ENCODE measurements at regions not wholly inside any gene's neighbourhood (a gene's known extent, or its start where the extent isn't known, plus 50 kb on each side); places are given as distances from the start of the nearest gene placed in this dataset.

- no peaks in the 10 kb centered on the region for H3K79me1 ChIP-seq (ENCODE audit: low read depth, low read length)
- TF ChIP-seq TAF7 (optimal IDR thresholded peaks at IDR 0.05; ENCODE audit: borderline replicate concordance, low read depth, low read length), result no peak
- TF ChIP-seq ATF2 (IDR thresholded peaks at IDR 0.05; ENCODE audit: low read length), result no peak
- TF ChIP-seq BRCA1 (IDR thresholded peaks at IDR 0.05; ENCODE audit: low read depth, low read length), result no peak
- TF ChIP-seq BACH1 (IDR thresholded peaks at IDR 0.05; ENCODE audit: low read length), result no peak
- no peak for TF ChIP-seq NANOG (IDR thresholded peaks at IDR 0.05; ENCODE audit: insufficient read depth, low read depth, low read length, poor library complexity, severe bottlenecking)
- TF ChIP-seq EZH2 (IDR thresholded peaks at IDR 0.05; ENCODE audit: low read depth, low read length, severe bottlenecking), result no peak
- H3K4me2 ChIP-seq (ENCODE audit: insufficient read depth in 1 of 2, low read depth in 2 of 2, low read length in 2 of 2), result no peak overlapping the region
- no peak overlapping the region for H4K91ac ChIP-seq (replicated peaks; ENCODE audit: insufficient read length, low read length)
- H3K23me2 ChIP-seq (ENCODE audit: low read depth, low read length), result no peaks in the 10 kb centered on the region
- no peak overlapping the region for H4K8ac ChIP-seq (ENCODE audit: extremely low read depth, insufficient read depth, low read length)
- H3K36me3 ChIP-seq (ENCODE audit: control insufficient read depth in 2 of 4, insufficient read depth in 4 of 4, low read length in 3 of 4), result no peaks in the 10 kb centered on the region
- no peaks in the 10 kb centered on the region for H3K79me2 ChIP-seq (ENCODE audit: control insufficient read depth in 1 of 2, insufficient read depth in 2 of 2, low read length in 2 of 2)
- no peak overlapping the region for H3K56ac ChIP-seq (replicated peaks; ENCODE audit: insufficient read length, low read depth, low read length)
- no peak overlapping the region for H3K14ac ChIP-seq (ENCODE audit: insufficient read length)
- no peak overlapping the region for H3K18ac ChIP-seq (ENCODE audit: extremely low read depth, low read length)
- no peak overlapping the region for H2AFZ ChIP-seq (ENCODE audit: low read length)
- no peaks in the 10 kb centered on the region for H3K27me3 ChIP-seq (replicated peaks in 1 of 4; ENCODE audit: control insufficient read depth in 3 of 4, extremely low read depth in 1 of 4, insufficient read depth in 3 of 4, low read length in 3 of 4)
- no peak overlapping the region for H2BK20ac ChIP-seq (ENCODE audit: low read length)
- FAIRE-seq (no peak), DNase-seq (ENCODE audit: low read depth in 1 of 2, low spot score in 2 of 2) (no peak)
- no peak overlapping the region for H4K5ac ChIP-seq (ENCODE audit: insufficient read length, low read depth, low read length)
- H3K9ac ChIP-seq (replicated peaks in 1 of 4; ENCODE audit: extremely low read depth in 1 of 4, low read depth in 3 of 4, low read length in 3 of 4), result no peak overlapping the region
- POLR2A ChIA-PET (ENCODE audit: partially characterized antibody), result no interaction called here
- H3K27ac ChIP-seq (ENCODE audit: low read depth, low read length), result no peak overlapping the region
- no peak overlapping the region for H2AK5ac ChIP-seq (ENCODE audit: low read depth, low read length)
- no peak overlapping the region for H2BK5ac ChIP-seq (ENCODE audit: low read depth, low read length)
- no peaks in the 10 kb centered on the region for H3K4me1 ChIP-seq (replicated peaks in 1 of 4; ENCODE audit: control insufficient read depth in 3 of 4, insufficient read depth in 4 of 4, low read length in 3 of 4)
- H3K23ac ChIP-seq (ENCODE audit: insufficient read length), result no peak overlapping the region
- H2BK15ac ChIP-seq (ENCODE audit: low read length), result no peak overlapping the region
- H3K9me3 ChIP-seq (ENCODE audit: insufficient read depth in 2 of 2, low read depth in 1 of 2, low read length in 1 of 2), result 0 out of 4 replicates have a peak, but pooled peaks cover 0 to 3% of the 10 kb centered on the region in 2 experiments
- H2BK120ac ChIP-seq (replicated peaks; ENCODE audit: low read depth, low read length), result no peak overlapping the region
- no peak overlapping the region for H3K4me3 ChIP-seq (ENCODE audit: extremely low read depth in 1 of 4, insufficient read depth in 2 of 4, low read depth in 3 of 4, low read length in 4 of 4)
- H3K4ac ChIP-seq (replicated peaks; ENCODE audit: insufficient read length, low read depth, low read length), result no peak overlapping the region
- CTCF ChIA-PET (ENCODE audit: partially characterized antibody), result no interaction called here
- no peaks in the 10 kb centered on the region for H4K20me1 ChIP-seq (replicated peaks in 1 of 2; ENCODE audit: control insufficient read depth in 1 of 2, insufficient read depth in 2 of 2, low read length in 2 of 2)
- no peak overlapping the region for H2BK12ac ChIP-seq (ENCODE audit: low read depth, low read length)
Observed at GRCh38 chr14:59101476-59101875, 87.0 kb upstream of the DAAM1 start.
